ENCODE measurements at regions not wholly inside any gene's neighbourhood (a gene's known extent, or its start where the extent isn't known, plus 50 kb on each side); places are given as distances from the start of the nearest gene placed in this dataset.

- no peak for DNase-seq (ENCODE audit: low read depth)
Measured at GRCh38 chrX:40316502-40316901, 218.7 kb upstream of the BCOR start.

DNA sequence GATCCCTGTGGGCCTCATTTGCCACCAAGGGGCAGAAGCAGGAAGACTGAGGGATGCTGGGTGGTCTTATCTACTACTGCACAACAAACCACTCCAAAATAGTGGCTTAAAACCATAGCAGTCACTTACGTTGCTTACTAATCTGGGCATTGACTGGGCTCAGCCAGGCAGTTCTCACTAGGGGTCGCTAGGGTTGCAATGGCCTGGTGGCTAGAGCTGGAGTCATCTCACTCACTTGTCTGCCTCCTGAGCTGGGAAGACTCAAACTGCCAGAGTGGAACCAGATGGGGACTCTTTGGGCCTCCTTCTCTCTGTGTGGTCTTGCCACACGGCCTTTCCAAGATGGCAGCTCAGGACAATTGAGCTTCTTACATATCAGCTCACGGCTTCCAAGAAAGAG lies 216.3 kb upstream of the BCOR start:
- no peak for DNase-seq (ENCODE audit: low read depth)

DNA sequence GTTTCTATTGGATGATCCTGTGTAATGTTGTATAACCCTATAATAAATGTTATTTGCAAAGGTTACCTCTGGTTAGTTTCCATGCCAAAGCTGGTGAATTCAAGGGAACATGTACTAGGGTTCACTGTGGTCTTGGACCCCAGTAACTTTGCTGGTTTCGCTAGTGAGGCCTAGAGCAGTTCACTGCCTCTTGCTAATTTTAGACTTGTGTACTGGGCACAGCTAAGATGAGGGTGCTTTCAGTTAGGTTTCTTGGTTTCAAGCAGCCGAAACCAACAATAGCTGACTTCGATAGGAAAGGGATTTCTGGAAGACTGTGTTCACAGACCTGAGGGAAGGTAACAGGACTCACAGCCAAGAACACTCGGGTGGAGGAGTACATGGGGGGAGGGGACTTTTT lies 215.5 kb upstream of the BCOR start:
- DNase-seq (ENCODE audit: low read depth), result no peak

- DNase-seq (ENCODE audit: low read depth), result no peak
Measured at GRCh38 chrX:40310447-40310846, 212.7 kb upstream of the BCOR start.

DNA sequence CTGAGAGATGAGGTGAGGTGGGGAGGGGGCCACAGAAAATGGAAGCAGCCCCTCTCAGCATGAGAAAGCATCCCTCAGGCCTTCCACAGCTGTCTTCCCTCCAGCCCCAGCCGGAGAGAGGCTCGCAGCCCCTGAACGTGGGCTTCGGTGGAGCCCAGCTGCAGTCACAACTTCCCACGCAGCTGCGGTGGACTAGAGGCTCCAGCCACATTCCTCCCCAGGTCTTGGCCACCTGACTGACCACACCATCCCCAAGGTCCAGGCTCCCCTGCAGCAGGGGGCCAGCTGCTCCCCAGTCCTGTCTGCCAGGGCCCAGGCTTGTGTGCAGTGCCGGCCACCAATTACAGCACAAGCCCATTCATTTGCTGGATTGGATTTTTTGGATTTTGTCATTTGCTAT lies 212.3 kb upstream of the BCOR start:
- DNase-seq (ENCODE audit: low read depth), result no peak

DNA sequence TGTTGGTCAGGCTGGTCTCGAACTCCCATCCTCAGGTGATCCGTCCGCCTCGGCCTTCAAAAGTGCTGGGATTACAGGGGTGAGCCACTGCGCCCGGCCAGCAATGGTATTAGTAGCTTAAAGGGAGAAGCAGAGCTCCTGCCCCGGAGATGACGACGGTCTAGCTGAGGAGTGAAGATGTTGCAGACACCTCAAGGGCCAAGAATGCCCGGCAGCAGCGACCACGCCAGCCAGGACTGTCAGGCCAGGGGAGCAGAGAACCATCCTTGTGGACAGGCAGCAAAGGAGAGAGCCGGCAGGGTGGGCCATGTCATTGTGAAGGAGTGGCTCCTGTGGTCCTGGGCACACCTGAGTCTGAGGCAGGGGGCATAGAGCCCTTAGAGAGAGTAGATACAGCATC lies 210.1 kb upstream of the BCOR start:
- DNase-seq (ENCODE audit: low read depth), result no peak

DNA sequence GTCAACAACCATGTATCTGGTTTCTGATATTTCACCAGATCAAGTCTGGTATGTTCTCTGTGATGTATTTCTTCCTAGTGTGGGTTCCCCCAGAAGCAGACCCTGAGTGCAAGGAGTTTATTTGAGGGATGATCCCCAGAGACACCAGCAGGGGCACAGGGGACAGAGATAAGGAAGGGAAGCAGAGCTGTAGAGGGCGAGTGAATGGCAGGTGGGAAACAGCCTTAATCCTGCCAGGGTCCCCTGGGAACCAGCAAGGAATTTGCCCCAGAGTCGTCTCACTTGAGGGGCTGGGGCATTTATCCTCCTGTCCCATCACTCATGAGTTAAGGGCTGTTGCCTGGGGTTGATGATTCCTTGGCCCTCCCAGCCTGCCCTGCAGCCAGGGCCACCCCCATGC lies 206.4 kb upstream of the BCOR start:
- no peak for DNase-seq (ENCODE audit: low read depth)

GRCh38 chrX:40303256-40304077 lies 205.7 kb upstream of the BCOR start:
- no peak for DNase-seq (ENCODE audit: low read depth)

DNA sequence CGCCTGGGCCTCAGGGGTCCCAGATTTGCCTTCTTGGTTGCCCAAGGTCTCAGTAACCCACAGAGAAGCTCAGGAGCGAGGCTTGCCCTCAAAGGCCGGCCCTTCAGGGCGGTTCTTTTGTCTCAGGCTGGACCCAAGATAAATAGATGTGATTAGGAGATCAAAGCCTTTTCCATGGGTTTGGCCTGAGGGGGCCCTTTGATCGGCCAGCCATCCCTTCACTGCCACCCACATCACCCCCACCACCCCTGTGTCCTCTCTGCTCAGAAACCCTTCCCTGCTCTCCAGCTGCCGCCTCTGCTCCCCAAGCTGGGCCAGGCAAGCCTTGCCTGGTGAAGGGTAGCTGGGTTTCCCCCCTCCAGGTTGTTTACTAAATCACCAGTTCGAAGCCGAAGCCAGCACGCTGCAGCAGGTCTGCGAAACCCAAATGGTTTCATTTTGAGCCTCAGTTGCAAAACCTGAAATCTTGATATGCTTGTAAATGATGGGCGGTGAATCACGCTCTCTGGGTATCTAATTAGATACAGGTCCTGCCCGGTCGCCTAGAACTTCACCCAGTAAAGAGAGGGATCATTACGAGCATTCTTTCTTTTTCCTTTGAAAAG lies 202.6 kb upstream of the BCOR start:
- no peak for DNase-seq (ENCODE audit: low read depth)

DNA sequence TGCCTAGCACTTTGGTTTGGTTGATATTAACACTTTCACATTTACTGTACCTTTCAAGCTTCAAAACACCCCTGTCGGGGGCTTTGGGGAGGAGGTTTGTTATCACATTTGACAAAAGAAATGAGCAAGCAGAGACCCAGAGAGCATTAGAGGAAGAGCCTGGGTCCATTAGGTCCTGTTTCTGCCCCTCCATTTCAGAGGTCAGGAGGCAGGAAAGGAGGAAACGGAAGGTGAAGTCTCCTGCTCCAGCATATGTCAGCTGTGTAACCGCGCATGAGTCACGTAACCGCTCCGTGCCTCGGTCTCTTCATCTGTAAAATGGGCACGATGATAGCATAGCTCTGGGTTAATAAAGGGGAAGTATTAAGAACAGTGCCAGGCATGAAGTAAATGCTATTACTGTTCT lies 201.9 kb upstream of the BCOR start:
- DNase-seq (ENCODE audit: low read depth), result no peak

DNA sequence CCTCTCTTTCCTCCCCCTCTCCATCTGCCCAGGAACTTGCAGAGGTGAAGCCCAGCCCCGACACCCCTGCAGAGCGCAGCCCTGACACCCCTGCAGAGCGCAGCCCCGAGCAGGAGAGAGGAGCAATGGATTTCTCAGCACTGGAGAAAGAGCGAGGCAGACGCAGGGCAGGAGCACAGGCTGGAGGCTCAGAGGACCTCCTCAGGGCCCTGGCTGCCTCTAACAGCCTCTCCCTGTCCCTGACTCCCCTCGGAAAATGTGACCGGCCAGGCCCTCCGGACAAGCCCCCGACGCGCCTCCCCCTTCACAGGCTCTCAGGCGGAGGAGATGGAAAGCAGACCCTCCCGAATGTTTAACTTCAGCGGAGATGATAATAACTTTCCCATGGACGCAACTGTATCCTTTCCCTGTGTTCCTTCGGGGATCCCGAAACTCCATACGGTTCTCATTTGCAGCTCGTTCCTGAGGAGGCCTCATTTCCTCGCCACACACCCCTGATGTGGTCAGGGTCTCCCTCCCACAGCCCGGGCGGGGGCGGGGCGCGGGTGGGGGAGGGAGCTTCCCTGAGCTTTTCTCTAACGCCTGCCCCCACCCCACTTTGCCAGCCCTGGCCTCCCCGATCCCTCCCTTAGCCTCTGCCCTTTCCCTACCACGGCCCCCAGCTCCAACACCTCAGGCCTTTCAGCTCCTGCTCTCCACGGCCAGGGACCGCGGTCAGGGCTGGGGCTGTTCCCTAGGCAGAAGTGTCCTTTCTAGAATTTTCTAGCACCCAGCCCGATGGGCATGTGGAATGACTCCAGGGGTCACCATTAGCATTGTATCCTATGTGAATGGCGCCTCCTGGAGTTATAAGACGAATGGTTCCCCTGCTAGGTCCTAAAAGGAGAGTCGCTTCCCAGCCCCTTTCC lies 201.1 kb upstream of the BCOR start:
- no peak for DNase-seq (ENCODE audit: low read depth)

- DNase-seq (ENCODE audit: low read depth), result no peak
Measured at GRCh38 chrX:40298069-40298468, 200.3 kb upstream of the BCOR start.

DNA sequence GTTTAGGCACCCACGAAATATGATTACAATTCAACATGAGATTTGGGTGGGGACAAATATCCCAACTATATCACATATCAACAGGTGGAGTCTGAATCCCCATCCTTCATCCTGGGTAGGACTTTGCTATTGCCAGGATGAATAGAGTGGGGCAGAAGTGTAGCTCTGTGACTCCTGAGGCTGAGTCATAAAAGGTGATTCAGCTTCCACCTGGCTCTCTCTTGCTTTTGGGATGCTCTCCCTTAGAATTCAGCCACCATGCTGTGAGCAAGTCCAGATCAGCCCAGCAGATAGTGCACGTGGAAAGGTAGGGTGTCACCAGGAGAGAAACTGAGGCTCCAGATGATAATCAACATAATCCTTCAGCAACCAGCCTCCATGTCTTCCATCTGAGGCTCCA lies 193.8 kb upstream of the BCOR start:
- no peak for DNase-seq (ENCODE audit: low read depth)

- no peak for DNase-seq (ENCODE audit: low read depth)
Measured at GRCh38 chrX:40290517-40290916, 192.8 kb upstream of the BCOR start.

DNA sequence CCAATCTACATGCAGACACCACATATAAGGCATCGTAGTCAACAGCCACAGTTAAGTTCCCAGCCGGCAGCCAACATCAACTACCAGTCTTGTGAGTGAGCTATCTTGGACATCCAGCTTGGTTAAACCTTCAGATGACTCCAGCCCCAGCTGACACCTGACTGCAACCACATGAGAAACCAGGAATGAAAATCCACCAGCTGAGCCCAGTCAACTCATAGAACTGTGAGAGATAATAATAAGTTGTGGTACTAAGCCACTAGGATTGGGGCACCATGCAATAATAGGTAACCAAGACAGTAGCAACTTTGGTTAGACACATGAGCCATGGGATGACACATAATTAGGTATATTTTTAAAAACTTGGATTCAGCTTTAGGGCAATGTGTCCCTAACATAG lies 188.1 kb upstream of the BCOR start:
- DNase-seq (ENCODE audit: low read depth), result no peak

DNA sequence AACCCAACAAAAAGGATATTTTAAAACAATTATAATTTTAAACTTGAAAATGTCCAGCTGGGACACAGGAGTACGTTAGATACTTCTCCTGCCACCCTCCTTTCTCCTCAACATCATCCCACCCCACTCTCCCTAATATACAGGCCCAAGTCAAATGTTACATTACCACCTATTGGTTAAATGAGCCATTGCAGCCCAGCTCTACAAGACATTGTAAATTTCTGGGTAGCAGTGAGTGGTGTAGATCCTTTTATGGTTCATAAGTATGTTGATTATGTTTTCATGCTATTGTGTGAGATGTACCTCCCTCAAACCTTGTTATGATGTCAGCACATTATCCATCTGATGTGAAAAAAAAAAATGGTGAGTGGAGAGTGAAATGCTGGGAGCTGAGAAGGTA lies 187.1 kb upstream of the BCOR start:
- DNase-seq (ENCODE audit: low read depth), result no peak

- no peak for DNase-seq (ENCODE audit: low read depth)
Measured at GRCh38 chrX:40283981-40284380, 186.2 kb upstream of the BCOR start.

- DNase-seq (ENCODE audit: low read depth), result no peak
Measured at GRCh38 chrX:40282946-40283660, 185.3 kb upstream of the BCOR start.

- DNase-seq (ENCODE audit: low read depth), result no peak
Measured at GRCh38 chrX:40282348-40282747, 184.6 kb upstream of the BCOR start.

DNA sequence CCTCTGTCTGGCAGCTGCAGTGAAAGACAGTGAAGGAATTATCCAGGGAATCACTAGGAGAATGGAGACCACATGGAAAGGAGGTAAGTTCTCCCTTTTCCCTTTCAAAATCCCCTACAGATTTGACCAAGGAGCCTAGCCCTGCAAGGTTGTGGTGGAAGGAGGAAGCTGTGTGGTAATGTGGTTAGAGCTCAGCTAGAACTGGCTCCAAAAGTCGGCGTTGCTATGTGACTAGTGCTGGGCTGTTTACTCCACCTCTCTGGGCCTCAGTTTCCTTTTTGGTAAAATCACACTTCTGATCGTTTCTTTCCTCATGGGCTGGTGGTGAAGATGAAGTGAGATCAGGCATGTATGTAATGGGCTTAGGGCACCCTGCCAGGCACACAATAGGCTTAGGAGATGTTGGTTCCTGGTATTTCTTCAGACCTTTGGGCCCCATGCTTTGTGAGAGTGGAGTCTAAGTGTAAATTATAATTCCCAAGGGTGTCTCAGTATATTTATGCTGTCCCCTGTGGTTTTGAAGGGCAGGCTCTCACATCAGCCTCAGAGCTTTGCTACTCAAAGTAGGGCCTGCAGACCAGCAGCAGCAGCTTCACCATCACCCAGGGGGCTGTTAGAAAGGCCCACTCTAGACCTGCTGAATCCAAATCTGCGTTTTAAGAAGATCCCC lies 183.7 kb upstream of the BCOR start:
- DNase-seq (ENCODE audit: low read depth), result no peak

GRCh38 chrX:40279762-40280161 lies 182.0 kb upstream of the BCOR start:
- no peak for DNase-seq (ENCODE audit: low read depth)

GRCh38 chrX:40279091-40279430 lies 181.3 kb upstream of the BCOR start:
- DNase-seq (ENCODE audit: low read depth), result no peak

All from activated T-helper 9 cell treated with anti-CD3 and anti-CD28 coated beads, Interleukin-2, amount 50 U/mL, for 16 hours (primary cell).